ENCODE measurements at regions not wholly inside any gene's neighbourhood (a gene's known extent, or its start where the extent isn't known, plus 50 kb on each side); places are given as distances from the start of the nearest gene placed in this dataset.

GRCh38 chr16:11402051-11402744 lies 56.9 kb downstream of the RMI2 start:
- TF ChIP-seq POLR2A (IDR thresholded peaks at IDR 0.05; ENCODE audit: low read length) (no peak), GATA1 (IDR thresholded peaks at IDR 0.05; ENCODE audit: low read depth, low read length) (no peak)
